HEK293 (cell line): ENCODE measurements at regions not wholly inside any gene's neighbourhood (a gene's known extent, or its start where the extent isn't known, plus 50 kb on each side); places are given as distances from the start of the nearest gene placed in this dataset.

Source experiments
- CTCF ChIA-PET: fragments of 350-600 bp; formaldehyde crosslinking; extraction: SDS; loops from one replicate; lab custom pipeline; 2021; ENCODE audit warnings: antibody characterized with exemption; lab: Yijun Ruan, JAX
- POLR2A ChIA-PET: fragments of 300-600 bp; formaldehyde crosslinking; extraction: SDS; loops from one replicate; lab custom pipeline; 2020; ENCODE audit warnings: antibody characterized with exemption, inconsistent platforms; lab: Yijun Ruan, JAX
- H3K27ac ChIP-seq: fragments of 200-500 bp; sonication (Bioruptor generic); 2 replicates; pipeline ENCODE4 v1.5.1; 2014; ENCODE audit warnings: low read depth, low read length, control low read depth, inconsistent platforms; ENCODE audit errors: extremely low read depth
- H3K36me3 ChIP-seq, 2 experiments: fragments of 200-500 bp in 1 of 2; sonication (Bioruptor generic) in 1 of 2; 1 replicate in 1 of 2; 2 replicates in 1 of 2; pipeline ENCODE4 v1.5.1; 2014 to 2017; ENCODE audit warnings: inconsistent platforms in 2 of 2, low read length in 2 of 2; ENCODE audit not compliant: control insufficient read depth in 2 of 2, insufficient read depth in 1 of 2
- H3K4me1 ChIP-seq: fragments of 200-500 bp; sonication (Bioruptor generic); 2 replicates; pipeline ENCODE4 v1.5.1; 2014; ENCODE audit warnings: mild to moderate bottlenecking, low read length, inconsistent platforms; ENCODE audit not compliant: control insufficient read depth, insufficient read depth
- H3K4me3 ChIP-seq: 2 replicates; pipeline ENCODE4 v1.5.1; 2011; ENCODE audit warnings: low read depth, mild to moderate bottlenecking, control low read depth, low read length, moderate library complexity
- H3K9me3 ChIP-seq: fragments of 200-500 bp; sonication (Bioruptor generic); 2 replicates; pipeline ENCODE4 v1.5.1; 2014; ENCODE audit warnings: low read depth, low read length, inconsistent platforms; ENCODE audit not compliant: control insufficient read depth, insufficient read depth
- CTCF ChIP-seq: fragments of 450-650 bp; formaldehyde crosslinking; IDR thresholded peaks from 2 replicates; pipeline ENCODE4 v1.5.1; 2016; ENCODE audit warnings: missing biosample characterization, missing genetic modification characterization
- GFI1B ChIP-seq: fragments of 450-650 bp; formaldehyde crosslinking; IDR thresholded peaks from 2 replicates; pipeline ENCODE4 v1.5.1; 2016; ENCODE audit warnings: missing biosample characterization, missing genetic modification characterization
- KLF1 ChIP-seq: fragments of 450-650 bp; formaldehyde crosslinking; IDR thresholded peaks from 2 replicates; pipeline ENCODE4 v1.5.1; 2016; ENCODE audit warnings: missing biosample characterization, missing genetic modification characterization
- MZF1 ChIP-seq: fragments of 450-650 bp; formaldehyde crosslinking; IDR thresholded peaks from 2 replicates; pipeline ENCODE4 v1.5.1; 2017; ENCODE audit warnings: missing biosample characterization, missing genetic modification characterization, borderline replicate concordance
- PRDM10 ChIP-seq: fragments of 450-650 bp; formaldehyde crosslinking; IDR thresholded peaks from 2 replicates; pipeline ENCODE4 v1.5.1; 2016; ENCODE audit warnings: missing biosample characterization, missing genetic modification characterization
- SCRT1 ChIP-seq: fragments of 450-650 bp; formaldehyde crosslinking; IDR thresholded peaks from 2 replicates; pipeline ENCODE4 v1.5.1; 2016; ENCODE audit warnings: missing biosample characterization, missing genetic modification characterization, borderline replicate concordance
- SP3 ChIP-seq: fragments of 450-650 bp; formaldehyde crosslinking; IDR thresholded peaks from 2 replicates; pipeline ENCODE4 v1.5.1; 2016; ENCODE audit warnings: missing biosample characterization, missing genetic modification characterization
- TCF7L2 ChIP-seq: IDR thresholded peaks from 2 replicates; pipeline ENCODE4 v1.6.1; 2011; ENCODE audit warnings: low read depth, mild to moderate bottlenecking, inconsistent platforms, low read length, moderate library complexity, borderline replicate concordance
- TRIM28 ChIP-seq: IDR thresholded peaks from 2 replicates; pipeline ENCODE4 v1.6.1; 2011; ENCODE audit warnings: low read length, control low read depth, borderline replicate concordance
- YY1 ChIP-seq: fragments of 450-650 bp; formaldehyde crosslinking; IDR thresholded peaks from 2 replicates; pipeline ENCODE4 v1.5.1; 2018; ENCODE audit warnings: missing biosample characterization, missing genetic modification characterization
- ZBTB44 ChIP-seq: fragments of 450-650 bp; IDR thresholded peaks from 2 replicates; pipeline ENCODE4 v1.5.1; 2018; ENCODE audit warnings: missing biosample characterization, mild to moderate bottlenecking, missing genetic modification characterization
- ZNF112 ChIP-seq: fragments of 450-650 bp; formaldehyde crosslinking; IDR thresholded peaks from 2 replicates; pipeline ENCODE4 v1.5.0; 2017; ENCODE audit warnings: missing biosample characterization, missing genetic modification characterization
- ZNF184 ChIP-seq: fragments of 450-650 bp; IDR thresholded peaks from 2 replicates; pipeline ENCODE4 v1.5.1; 2018; ENCODE audit warnings: missing biosample characterization, mild to moderate bottlenecking, missing genetic modification characterization
- ZNF214 ChIP-seq: fragments of 450-650 bp; formaldehyde crosslinking; IDR thresholded peaks from 2 replicates; pipeline ENCODE4 v1.5.1; 2017; ENCODE audit warnings: missing biosample characterization, mild to moderate bottlenecking, missing genetic modification characterization, borderline replicate concordance
- ZNF24 ChIP-seq: fragments of 450-650 bp; formaldehyde crosslinking; IDR thresholded peaks from 2 replicates; pipeline ENCODE4 v1.5.1; 2016; ENCODE audit warnings: missing biosample characterization, missing genetic modification characterization
- ZNF433 ChIP-seq: fragments of 450-650 bp; formaldehyde crosslinking; IDR thresholded peaks from 2 replicates; pipeline ENCODE4 v1.5.1; 2016; ENCODE audit warnings: missing biosample characterization, missing genetic modification characterization, low read depth
- ZNF600 ChIP-seq: fragments of 450-650 bp; formaldehyde crosslinking; IDR thresholded peaks from 2 replicates; pipeline ENCODE4 v1.5.1; 2016; ENCODE audit warnings: missing biosample characterization, missing genetic modification characterization
- ZNF76 ChIP-seq: fragments of 450-650 bp; formaldehyde crosslinking; IDR thresholded peaks from 2 replicates; pipeline ENCODE4; 2016; ENCODE audit warnings: low read depth, missing biosample characterization, missing genetic modification characterization, borderline replicate concordance
- ZNF843 ChIP-seq: fragments of 450-650 bp; formaldehyde crosslinking; IDR thresholded peaks from 2 replicates; pipeline ENCODE4 v1.5.1; 2016; ENCODE audit warnings: missing biosample characterization, missing genetic modification characterization

- no peak for TF ChIP-seq TRIM28
- TF ChIP-seq PRDM10 (tag by site-specific recombination), result no peak
- no peak for TF ChIP-seq ZBTB44 (tag by site-specific recombination)
- TF ChIP-seq, all 188 proteins: peak for 0
Observed at GRCh38 chr6:74939721-74940620, 265.9 kb downstream of the COL12A1 start (continued).

GRCh38 chr6:74939151-74939708 lies 266.6 kb downstream of the COL12A1 start:
- H3K4me1 ChIP-seq, result no peaks in the 10 kb centered on the region
- H3K9me3 ChIP-seq, result no peaks in the 10 kb centered on the region
- no peak overlapping the region for H3K4me3 ChIP-seq
- no peak overlapping the region for H3K27ac ChIP-seq
- no peaks in the 10 kb centered on the region for H3K36me3 ChIP-seq
- POLR2A ChIA-PET, result no interaction called here
- 0 out of 2 replicates have a peak, but pooled peaks have one; percentile 14 for TF ChIP-seq CTCF (tag by site-specific recombination)
- no peak for TF ChIP-seq ZNF214 (tag by site-specific recombination)
- TF ChIP-seq TCF7L2, result no peak
- no peak for TF ChIP-seq ZNF112 (tag by site-specific recombination)
- CTCF ChIA-PET, result interaction anchor here (0.6 to 2.7 kb wide), 6 partner anchors 21 to 731 kb away, joined by 3 to 12 read pairs (median 4); no protein-coding TSS in a partner anchor

GRCh38 chr6:74937936-74938335 lies 267.9 kb downstream of the COL12A1 start:
- H3K27ac ChIP-seq, result no peak overlapping the region
- no peak overlapping the region for H3K4me3 ChIP-seq
- no peaks in the 10 kb centered on the region for H3K36me3 ChIP-seq
- no peaks in the 10 kb centered on the region for H3K9me3 ChIP-seq
- POLR2A ChIA-PET, result no interaction called here
- CTCF ChIA-PET, result interaction anchor here (0.6 to 2.7 kb wide), 3 partner anchors 36 to 272 kb away, joined by 3 to 12 read pairs (median 3); no protein-coding TSS in a partner anchor
- no peaks in the 10 kb centered on the region for H3K4me1 ChIP-seq
- TF ChIP-seq ZNF600 (tag by site-specific recombination), result no peak
- no peak for TF ChIP-seq ZNF184 (tag by site-specific recombination)
- TF ChIP-seq ZNF24, result no peak
- TF ChIP-seq ZNF76, result no peak
- TF ChIP-seq ZNF433 (tag by site-specific recombination), result no peak
- TF ChIP-seq SCRT1 (tag by site-specific recombination), result no peak
- TF ChIP-seq ZNF843 (tag by site-specific recombination), result no peak
- TF ChIP-seq SP3, result no peak
- TF ChIP-seq GFI1B (tag by site-specific recombination), result no peak
- no peak for TF ChIP-seq KLF1 (tag by site-specific recombination)
- no peak for TF ChIP-seq YY1 (tag by site-specific recombination)
- no peak for TF ChIP-seq PRDM10 (tag by site-specific recombination)
- no peak for TF ChIP-seq MZF1 (tag by site-specific recombination)
